Karpas-422 (cell line): ENCODE measurements at regions not wholly inside any gene's neighbourhood (a gene's known extent, or its start where the extent isn't known, plus 50 kb on each side); places are given as distances from the start of the nearest gene placed in this dataset.

Experiments used
- DNase-seq: peaks from one replicate; pipeline ENCODE4 v3.0.0-alpha.2; 2015
- H2AFZ ChIP-seq: fragments of 200-600 bp; sonication (generic); 2 replicates; pipeline ENCODE4 v1.6.1; 2014; ENCODE audit warnings: antibody characterized with exemption, low read length, mixed read lengths
- H3K27ac ChIP-seq: fragments of 200-600 bp; sonication (generic); 2 replicates; pipeline ENCODE4 v1.5.1; 2014; ENCODE audit warnings: mild to moderate bottlenecking, low read length, moderate library complexity
- H3K27me3 ChIP-seq: fragments of 200-600 bp; sonication (generic); 2 replicates; pipeline ENCODE4 v1.6.1; 2014; ENCODE audit warnings: low read length, mixed read lengths
- H3K36me3 ChIP-seq: fragments of 200-600 bp; sonication (generic); 2 replicates; pipeline ENCODE4 v1.6.1; 2014; ENCODE audit warnings: low read length, mixed read lengths; ENCODE audit not compliant: insufficient read depth
- H3K4me1 ChIP-seq: fragments of 200-600 bp; sonication (generic); 2 replicates; pipeline ENCODE4 v1.6.1; 2014; ENCODE audit warnings: mild to moderate bottlenecking, low read length, mixed read lengths
- H3K4me2 ChIP-seq: fragments of 200-600 bp; sonication (generic); 2 replicates; pipeline ENCODE4 v1.6.1; 2014; ENCODE audit warnings: low read length, low read depth, mild to moderate bottlenecking; ENCODE audit not compliant: poor library complexity, severe bottlenecking
- H3K4me3 ChIP-seq: fragments of 200-600 bp; sonication (generic); 2 replicates; pipeline ENCODE4 v1.5.1; 2014; ENCODE audit warnings: mild to moderate bottlenecking, antibody characterized with exemption, low read length, mixed read lengths
- H3K79me2 ChIP-seq: fragments of 200-600 bp; sonication (generic); 2 replicates; pipeline ENCODE4 v1.6.1; 2014; ENCODE audit warnings: mild to moderate bottlenecking, low read length, mixed read lengths
- H3K9ac ChIP-seq: fragments of 200-600 bp; sonication (generic); 2 replicates; pipeline ENCODE4 v1.6.0; 2014; ENCODE audit warnings: low read length
- H3K9me2 ChIP-seq: fragments of 200-600 bp; sonication (generic), shearing (Covaris generic); replicated peaks from 2 replicates; pipeline ENCODE4 v1.6.0; 2014; ENCODE audit warnings: mild to moderate bottlenecking, low read length, moderate library complexity; ENCODE audit not compliant: insufficient read depth
- H3K9me3 ChIP-seq: fragments of 300-700, 200-600 bp; sonication (generic); 2 replicates; pipeline ENCODE4 v1.6.1; 2014; ENCODE audit warnings: low read length, mixed read lengths
- H4K20me1 ChIP-seq: fragments of 200-600 bp; sonication (generic); 2 replicates; pipeline ENCODE4 v1.6.1; 2014; ENCODE audit warnings: mild to moderate bottlenecking, antibody characterized with exemption, low read length, low read depth; ENCODE audit not compliant: insufficient read depth

GRCh38 chr2:138282014-138282672, 219.4 kb upstream of the SPOPL start:
- Histone ChIP-seq H3K79me2 (no peaks in the 10 kb centered on the region), H3K9me2 (no peaks in the 10 kb centered on the region), H3K9me3 (no peaks in the 10 kb centered on the region), H2AFZ (no peak overlapping the region), H3K36me3 (no peaks in the 10 kb centered on the region), H3K9ac (no peak overlapping the region), H3K4me2 (no peak overlapping the region), H3K4me3 (no peak overlapping the region), H3K27ac (no peak overlapping the region), H4K20me1 (no peaks in the 10 kb centered on the region), H3K27me3 (no peaks in the 10 kb centered on the region), H3K4me1 (no peaks in the 10 kb centered on the region)
- no peak for DNase-seq

GRCh38 chr2:138291805-138292204, 209.8 kb upstream of the SPOPL start:
- Histone ChIP-seq H3K27me3 (no peaks in the 10 kb centered on the region), H3K9me3 (no peaks in the 10 kb centered on the region), H4K20me1 (no peaks in the 10 kb centered on the region), H3K4me1 (no peaks in the 10 kb centered on the region), H3K4me2 (no peak overlapping the region), H3K36me3 (no peaks in the 10 kb centered on the region), H3K9me2 (no peaks in the 10 kb centered on the region), H3K27ac (no peak overlapping the region), H3K4me3 (no peak overlapping the region), H2AFZ (no peak overlapping the region), H3K79me2 (no peaks in the 10 kb centered on the region), H3K9ac (no peak overlapping the region)
- DNase-seq, result no peak

- no peak overlapping the region for H3K9ac ChIP-seq
- no peak overlapping the region for H3K27ac ChIP-seq
- H3K4me1 ChIP-seq, result no peaks in the 10 kb centered on the region
- H3K9me3 ChIP-seq, result no peaks in the 10 kb centered on the region
- no peaks in the 10 kb centered on the region for H3K27me3 ChIP-seq
- no peaks in the 10 kb centered on the region for H3K79me2 ChIP-seq
- DNase-seq, result no peak
- H3K9me2 ChIP-seq, result no peaks in the 10 kb centered on the region
- no peaks in the 10 kb centered on the region for H3K36me3 ChIP-seq
- no peak overlapping the region for H3K4me2 ChIP-seq
- H2AFZ ChIP-seq, result no peak overlapping the region
- H4K20me1 ChIP-seq, result no peaks in the 10 kb centered on the region
- no peak overlapping the region for H3K4me3 ChIP-seq
Measured at GRCh38 chr2:138293045-138293444, 208.5 kb upstream of the SPOPL start.

GRCh38 chr2:138293549-138293948, 208.0 kb upstream of the SPOPL start:
- no peaks in the 10 kb centered on the region for H3K9me2 ChIP-seq
- no peak overlapping the region for H3K4me2 ChIP-seq
- no peak for DNase-seq

GRCh38 chr2:138294451-138294850, 207.1 kb upstream of the SPOPL start:
- no peaks in the 10 kb centered on the region for H3K36me3 ChIP-seq
- H3K4me1 ChIP-seq, result no peaks in the 10 kb centered on the region

More at GRCh38 chr2:138293549-138293948, 208.0 kb upstream of the SPOPL start:
- Histone ChIP-seq H2AFZ (no peak overlapping the region), H3K9me3 (no peaks in the 10 kb centered on the region), H3K79me2 (no peaks in the 10 kb centered on the region), H3K27me3 (no peaks in the 10 kb centered on the region), H3K9ac (no peak overlapping the region), H4K20me1 (no peaks in the 10 kb centered on the region), H3K36me3 (no peaks in the 10 kb centered on the region), H3K4me1 (no peaks in the 10 kb centered on the region), H3K27ac (no peak overlapping the region), H3K4me3 (no peak overlapping the region)

GRCh38 chr2:138296365-138296764, 205.2 kb upstream of the SPOPL start:
- Histone ChIP-seq H3K9ac (no peak overlapping the region), H2AFZ (no peak overlapping the region), H3K4me2 (no peak overlapping the region), H3K36me3 (no peaks in the 10 kb centered on the region), H3K9me2 (no peaks in the 10 kb centered on the region), H3K9me3 (no peaks in the 10 kb centered on the region), H4K20me1 (no peaks in the 10 kb centered on the region), H3K4me3 (no peak overlapping the region), H3K27ac (no peak overlapping the region), H3K4me1 (no peaks in the 10 kb centered on the region), H3K27me3 (no peaks in the 10 kb centered on the region), H3K79me2 (no peaks in the 10 kb centered on the region)
- no peak for DNase-seq

More at GRCh38 chr2:138294451-138294850, 207.1 kb upstream of the SPOPL start:
- no peak overlapping the region for H3K4me2 ChIP-seq
- H2AFZ ChIP-seq, result no peak overlapping the region
- no peaks in the 10 kb centered on the region for H3K27me3 ChIP-seq
- H3K9me2 ChIP-seq, result no peaks in the 10 kb centered on the region
- H3K79me2 ChIP-seq, result no peaks in the 10 kb centered on the region
- H4K20me1 ChIP-seq, result no peaks in the 10 kb centered on the region
- H3K9me3 ChIP-seq, result no peaks in the 10 kb centered on the region
- H3K4me3 ChIP-seq, result no peak overlapping the region
- no peak for DNase-seq
- H3K9ac ChIP-seq, result no peak overlapping the region
- H3K27ac ChIP-seq, result no peak overlapping the region

GRCh38 chr2:138298120-138298814, 203.3 kb upstream of the SPOPL start:
- no peaks in the 10 kb centered on the region for H3K79me2 ChIP-seq
- H3K4me1 ChIP-seq, result no peaks in the 10 kb centered on the region
- H3K9me3 ChIP-seq, result no peaks in the 10 kb centered on the region
- no peak for DNase-seq
- H3K36me3 ChIP-seq, result no peaks in the 10 kb centered on the region
- no peak overlapping the region for H3K27ac ChIP-seq
- H3K4me2 ChIP-seq, result no peak overlapping the region
- H3K27me3 ChIP-seq, result no peaks in the 10 kb centered on the region
- H3K4me3 ChIP-seq, result no peak overlapping the region
- no peak overlapping the region for H3K9ac ChIP-seq
- H3K9me2 ChIP-seq, result no peaks in the 10 kb centered on the region
- H4K20me1 ChIP-seq, result no peaks in the 10 kb centered on the region
- no peak overlapping the region for H2AFZ ChIP-seq

- H4K20me1 ChIP-seq, result no peaks in the 10 kb centered on the region
- H3K36me3 ChIP-seq, result no peaks in the 10 kb centered on the region
- no peak overlapping the region for H3K9ac ChIP-seq
- no peaks in the 10 kb centered on the region for H3K4me1 ChIP-seq
- H3K4me2 ChIP-seq, result no peak overlapping the region
- H3K9me3 ChIP-seq, result no peaks in the 10 kb centered on the region
- DNase-seq, result no peak
- H3K4me3 ChIP-seq, result no peak overlapping the region
- no peak overlapping the region for H3K27ac ChIP-seq
- no peaks in the 10 kb centered on the region for H3K9me2 ChIP-seq
- no peaks in the 10 kb centered on the region for H3K79me2 ChIP-seq
- H2AFZ ChIP-seq, result no peak overlapping the region
- H3K27me3 ChIP-seq, result no peaks in the 10 kb centered on the region
Measured at GRCh38 chr2:138298900-138299299, 202.7 kb upstream of the SPOPL start.
